ENCODE measurements at regions not wholly inside any gene's neighbourhood (a gene's known extent, or its start where the extent isn't known, plus 50 kb on each side); places are given as distances from the start of the nearest gene placed in this dataset.

DNA sequence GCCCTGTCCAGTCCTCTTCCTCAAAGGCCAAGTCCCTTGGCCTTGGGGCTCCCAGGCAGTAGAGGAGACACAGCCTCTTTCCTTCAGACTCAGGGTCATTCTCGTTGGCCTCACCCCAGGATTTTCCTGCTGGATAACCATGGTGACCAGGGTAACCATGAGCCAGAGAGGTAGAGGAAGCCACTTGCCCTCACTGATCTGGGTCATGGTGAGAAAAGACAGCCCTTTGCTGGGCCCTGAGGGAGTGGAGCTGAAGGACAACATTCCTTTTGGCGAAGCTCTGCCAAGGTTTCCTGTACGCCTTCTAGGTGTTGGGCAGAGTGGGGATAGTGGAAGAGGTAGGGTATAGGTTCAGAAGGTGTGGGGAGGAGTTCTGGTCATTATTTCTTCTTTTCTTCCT lies 53.1 kb upstream of the WNT4 start:
- TF ChIP-seq ZBTB7A (IDR thresholded peaks at IDR 0.05; ENCODE audit: low read depth) (no peak), CREB1 (IDR thresholded peaks at IDR 0.05; ENCODE audit: low read depth) (no peak), YY1 (IDR thresholded peaks at IDR 0.05; ENCODE audit: low read depth) (no peak), RAD21 (IDR thresholded peaks at IDR 0.05; ENCODE audit: low read depth) (no peak), NFIC (IDR thresholded peaks at IDR 0.05) (no peak), TCF12 (IDR thresholded peaks at IDR 0.05; ENCODE audit: low read depth) (no peak), EGR1 (IDR thresholded peaks at IDR 0.05) (no peak), FOXM1 (IDR thresholded peaks at IDR 0.05; ENCODE audit: borderline replicate concordance, low read depth) (no peak), TEAD4 (IDR thresholded peaks at IDR 0.05) (no peak), CEBPB (IDR thresholded peaks at IDR 0.05) (no peak), TAF1 (IDR thresholded peaks at IDR 0.05; ENCODE audit: low read depth) (no peak), EP300 (IDR thresholded peaks at IDR 0.05; ENCODE audit: borderline replicate concordance) (no peak)
- TF ChIP-seq, protein P1, sequence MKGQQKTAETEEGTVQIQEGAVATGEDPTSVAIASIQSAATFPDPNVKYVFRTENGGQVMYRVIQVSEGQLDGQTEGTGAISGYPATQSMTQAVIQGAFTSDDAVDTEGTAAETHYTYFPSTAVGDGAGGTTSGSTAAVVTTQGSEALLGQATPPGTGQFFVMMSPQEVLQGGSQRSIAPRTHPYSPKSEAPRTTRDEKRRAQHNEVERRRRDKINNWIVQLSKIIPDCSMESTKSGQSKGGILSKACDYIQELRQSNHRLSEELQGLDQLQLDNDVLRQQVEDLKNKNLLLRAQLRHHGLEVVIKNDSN (IDR thresholded peaks at IDR 0.05), result no peak
- TF ChIP-seq, protein P2, sequence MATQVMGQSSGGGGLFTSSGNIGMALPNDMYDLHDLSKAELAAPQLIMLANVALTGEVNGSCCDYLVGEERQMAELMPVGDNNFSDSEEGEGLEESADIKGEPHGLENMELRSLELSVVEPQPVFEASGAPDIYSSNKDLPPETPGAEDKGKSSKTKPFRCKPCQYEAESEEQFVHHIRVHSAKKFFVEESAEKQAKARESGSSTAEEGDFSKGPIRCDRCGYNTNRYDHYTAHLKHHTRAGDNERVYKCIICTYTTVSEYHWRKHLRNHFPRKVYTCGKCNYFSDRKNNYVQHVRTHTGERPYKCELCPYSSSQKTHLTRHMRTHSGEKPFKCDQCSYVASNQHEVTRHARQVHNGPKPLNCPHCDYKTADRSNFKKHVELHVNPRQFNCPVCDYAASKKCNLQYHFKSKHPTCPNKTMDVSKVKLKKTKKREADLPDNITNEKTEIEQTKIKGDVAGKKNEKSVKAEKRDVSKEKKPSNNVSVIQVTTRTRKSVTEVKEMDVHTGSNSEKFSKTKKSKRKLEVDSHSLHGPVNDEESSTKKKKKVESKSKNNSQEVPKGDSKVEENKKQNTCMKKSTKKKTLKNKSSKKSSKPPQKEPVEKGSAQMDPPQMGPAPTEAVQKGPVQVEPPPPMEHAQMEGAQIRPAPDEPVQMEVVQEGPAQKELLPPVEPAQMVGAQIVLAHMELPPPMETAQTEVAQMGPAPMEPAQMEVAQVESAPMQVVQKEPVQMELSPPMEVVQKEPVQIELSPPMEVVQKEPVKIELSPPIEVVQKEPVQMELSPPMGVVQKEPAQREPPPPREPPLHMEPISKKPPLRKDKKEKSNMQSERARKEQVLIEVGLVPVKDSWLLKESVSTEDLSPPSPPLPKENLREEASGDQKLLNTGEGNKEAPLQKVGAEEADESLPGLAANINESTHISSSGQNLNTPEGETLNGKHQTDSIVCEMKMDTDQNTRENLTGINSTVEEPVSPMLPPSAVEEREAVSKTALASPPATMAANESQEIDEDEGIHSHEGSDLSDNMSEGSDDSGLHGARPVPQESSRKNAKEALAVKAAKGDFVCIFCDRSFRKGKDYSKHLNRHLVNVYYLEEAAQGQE (IDR thresholded peaks at IDR 0.05; ENCODE audit: low read depth), result no peak
- TF ChIP-seq, protein P3, sequence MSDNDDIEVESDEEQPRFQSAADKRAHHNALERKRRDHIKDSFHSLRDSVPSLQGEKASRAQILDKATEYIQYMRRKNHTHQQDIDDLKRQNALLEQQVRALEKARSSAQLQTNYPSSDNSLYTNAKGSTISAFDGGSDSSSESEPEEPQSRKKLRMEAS (IDR thresholded peaks at IDR 0.05), result no peak

DNA sequence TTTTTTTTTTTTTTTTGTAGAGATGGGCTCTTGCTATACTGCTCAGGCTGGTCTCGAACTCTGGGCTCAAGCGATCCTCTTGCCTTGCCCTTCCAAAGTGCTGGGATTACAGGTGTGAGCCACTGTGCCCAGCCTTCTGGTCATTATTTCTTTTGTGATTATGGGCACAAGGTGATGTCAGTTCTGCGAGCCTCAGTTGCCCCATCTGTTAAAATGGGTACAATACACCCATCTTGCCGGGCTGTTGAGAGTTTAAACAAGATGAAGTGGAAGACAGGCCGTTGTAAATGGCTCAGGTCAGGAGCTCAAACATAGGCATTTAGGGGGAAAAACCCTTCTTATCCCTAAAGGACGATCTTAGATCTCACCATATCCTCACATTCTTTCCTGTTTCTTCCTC lies 53.7 kb upstream of the WNT4 start:
- TF ChIP-seq FOXM1 (IDR thresholded peaks at IDR 0.05; ENCODE audit: borderline replicate concordance, low read depth) (no peak), YY1 (IDR thresholded peaks at IDR 0.05; ENCODE audit: low read depth) (no peak), RAD21 (IDR thresholded peaks at IDR 0.05; ENCODE audit: low read depth) (no peak), EGR1 (IDR thresholded peaks at IDR 0.05) (no peak), EP300 (IDR thresholded peaks at IDR 0.05; ENCODE audit: borderline replicate concordance) (no peak), ZBTB7A (IDR thresholded peaks at IDR 0.05; ENCODE audit: low read depth) (no peak), TEAD4 (IDR thresholded peaks at IDR 0.05) (no peak), NFIC (IDR thresholded peaks at IDR 0.05) (no peak), TCF12 (IDR thresholded peaks at IDR 0.05; ENCODE audit: low read depth) (no peak), CREB1 (IDR thresholded peaks at IDR 0.05; ENCODE audit: low read depth) (no peak), CEBPB (IDR thresholded peaks at IDR 0.05) (no peak), TAF1 (IDR thresholded peaks at IDR 0.05; ENCODE audit: low read depth) (no peak)
- TF ChIP-seq, protein P2 (IDR thresholded peaks at IDR 0.05; ENCODE audit: low read depth), result no peak
- TF ChIP-seq, protein P1 (IDR thresholded peaks at IDR 0.05), result no peak
- TF ChIP-seq, protein P3 (IDR thresholded peaks at IDR 0.05), result no peak

DNA sequence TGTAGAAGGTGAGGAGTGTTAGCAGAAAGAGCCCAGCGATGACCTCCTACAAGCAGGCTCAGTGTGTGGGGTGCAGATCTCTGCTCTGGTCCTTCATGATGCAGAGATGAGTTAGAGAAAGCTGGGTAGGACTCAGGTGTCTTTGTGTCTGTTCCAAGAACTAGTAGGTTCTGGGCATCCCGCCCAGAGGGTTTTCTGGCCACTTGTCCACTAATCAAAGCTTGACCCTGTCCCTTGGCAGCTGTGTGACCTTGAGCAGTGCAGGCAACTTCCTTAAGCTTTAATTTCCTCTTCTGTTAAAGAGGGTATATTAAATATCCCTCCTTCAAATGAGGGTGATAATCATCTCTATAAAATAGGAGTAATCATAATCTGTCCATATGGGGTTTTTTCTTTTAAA lies 54.7 kb upstream of the WNT4 start:
- TF ChIP-seq, protein P3 (IDR thresholded peaks at IDR 0.05), result no peak
- TF ChIP-seq RAD21 (IDR thresholded peaks at IDR 0.05; ENCODE audit: low read depth) (no peak), EP300 (IDR thresholded peaks at IDR 0.05; ENCODE audit: borderline replicate concordance) (no peak), FOXM1 (IDR thresholded peaks at IDR 0.05; ENCODE audit: borderline replicate concordance, low read depth) (no peak), ZBTB7A (IDR thresholded peaks at IDR 0.05; ENCODE audit: low read depth) (no peak), TEAD4 (IDR thresholded peaks at IDR 0.05) (no peak), CEBPB (IDR thresholded peaks at IDR 0.05) (no peak), CREB1 (IDR thresholded peaks at IDR 0.05; ENCODE audit: low read depth) (no peak), NFIC (IDR thresholded peaks at IDR 0.05) (no peak), TCF12 (IDR thresholded peaks at IDR 0.05; ENCODE audit: low read depth) (no peak), TAF1 (IDR thresholded peaks at IDR 0.05; ENCODE audit: low read depth) (no peak), EGR1 (IDR thresholded peaks at IDR 0.05) (no peak), YY1 (IDR thresholded peaks at IDR 0.05; ENCODE audit: low read depth) (no peak)
- TF ChIP-seq, protein P1 (IDR thresholded peaks at IDR 0.05), result no peak
- TF ChIP-seq, protein P2 (IDR thresholded peaks at IDR 0.05; ENCODE audit: low read depth), result no peak

Data from Ishikawa (cell line).